Heart right ventricle (tissue), 16 donors: ENCODE measurements at regions not wholly inside any gene's neighbourhood (a gene's known extent, or its start where the extent isn't known, plus 50 kb on each side); places are given as distances from the start of the nearest gene placed in this dataset.

ENCODE experiments used
- ATAC-seq, 8 donors: fragments of 200-7000 bp; cut with Tn5 transposase; one replicate each; pipeline ENCODE4 v1.9.1; 2020; ENCODE audit warnings: mild to moderate bottlenecking in 8 of 8, moderate library complexity in 8 of 8, moderate number of reproducible peaks in 1 of 8
- DNase-seq, 2 donors: peaks; one replicate each; pipeline ENCODE4 v3.0.0-alpha.2; 2020
- H3K27ac ChIP-seq, 10 donors: fragments of 200-600 bp; sonication (generic) in 2 of 10; one replicate each; pipeline versions ENCODE4 v1.5.0 to v1.8.0; 2020 to 2022; ENCODE audit warnings: mild to moderate bottlenecking in 3 of 10
- H3K27me3 ChIP-seq, 7 donors: fragments of 200-600 bp; one replicate each; pipeline ENCODE4 v1.8.0; 2021 to 2022; ENCODE audit warnings: mild to moderate bottlenecking in 2 of 7
- H3K36me3 ChIP-seq, 9 donors: fragments of 200-600 bp; sonication (generic) in 1 of 9; one replicate each; pipeline versions ENCODE4 v1.5.0 to v1.8.0; 2020 to 2022; ENCODE audit warnings: mild to moderate bottlenecking in 2 of 9
- H3K4me1 ChIP-seq, 9 donors: fragments of 200-600 bp; sonication (generic) in 1 of 9; one replicate each; pipeline versions ENCODE4 v1.5.0 to v1.8.0; 2020 to 2022; ENCODE audit warnings: mild to moderate bottlenecking in 4 of 9
- H3K4me3 ChIP-seq, 10 donors: fragments of 200-600 bp; sonication (generic) in 2 of 10; one replicate each; pipeline versions ENCODE4 v1.5.0 to v1.8.0; 2020 to 2022; ENCODE audit warnings: mild to moderate bottlenecking in 7 of 10, moderate library complexity in 2 of 10
- H3K9me3 ChIP-seq, 11 donors: fragments of 200-600 bp in 10 of 11; sonication (generic) in 2 of 11; one replicate each; pipeline versions ENCODE4 v1.5.0 to v1.8.0; 2013 to 2022; ENCODE audit warnings: mild to moderate bottlenecking in 2 of 11, control low read depth in 1 of 11, moderate library complexity in 1 of 11
- WGBS, 2 donors: extraction: QIAGEN DNeasy Blood & Tissue Kit; methylation state at CpG; one replicate each; pipeline ENCODE4 v1.1.7; 2013; ENCODE audit warnings: inconsistent platforms in 1 of 2; 5-methylcytosine and 5-hydroxymethylcytosine counted together
- intact Hi-C, 10 donors: fragments of 100-400 bp; cut with DNase I; formaldehyde crosslinking; loops; one replicate each; pipeline versions ENCODE4 v1.11.1 to v1.14.2; 2022
- TF ChIP-seq, protein P1 (sequence below), 9 donors: fragments of 200-600 bp; sonication (generic) in 2 of 9; IDR thresholded peaks; one replicate each; pipeline versions ENCODE4 v1.5.0 to v1.8.0; 2021 to 2022; ENCODE audit warnings: antibody characterized with exemption in 9 of 9, mild to moderate bottlenecking in 5 of 9, moderate library complexity in 1 of 9
- donor health status: Arrhythmogenic right ventricular cardiomyopathy.
- donor health status: ischemic (EF 13 %, LVEDD 7.1; RV severe dilation, severe dysfunction).
- donor health status: healthy with polysubstance abuse.
- donor health status: DM: no; HTN: yes; CAD: no.
- donor health status: DM: no; HTN: no; CAD: no.
- donor health status: ischemic (EF 25% LVEDD 6.9; RV normal size, moderate dysfunction).
- donor health status: ischemic (EF 25% LVEDD 5.7; RV mildly dilated, moderate dysfunction).
- donor health status: healthy.
- donor health status: DM: yes; HTN: yes; CAD: no.
- donor health status: Ischemic cardiomyopathy.
- donor health status: ischemic (EF 35%, LVEDD 5.7; RV mildly dilated, moderate dysfunction).
- donor health status: nonischemic (EF 11% LVEDD 7.7; RV severe dilation, severe dysfunction).
- donor health status: DM: yes; HTN: yes; CAD: no.
- donor health status: PGD.
- donor health status: ischemic (EF 29% LVEDD 5.4; RV normal size, mild dysfunction).
- donor health status: nonischemic (EF 23%, LVEDD 6.1; RV moderate dilation, normal function).

DNA sequence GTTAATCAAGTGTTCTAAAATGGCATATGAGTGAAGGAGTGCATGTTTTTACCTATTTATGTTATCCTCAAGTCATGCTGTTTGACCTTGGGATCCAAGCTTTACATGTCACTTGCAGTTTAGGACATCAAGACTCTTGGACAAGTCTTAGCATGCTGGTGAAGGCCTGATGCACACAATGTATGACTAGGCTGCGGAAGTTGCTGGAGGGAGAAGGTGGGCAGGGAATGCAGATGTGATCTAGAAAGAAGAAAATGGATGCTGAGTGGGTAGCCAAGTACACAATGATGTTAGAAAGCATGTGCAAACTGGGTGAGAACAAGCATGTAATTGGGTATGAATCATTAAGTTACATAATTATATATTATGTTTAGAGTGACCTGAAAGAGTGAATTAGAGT, 301.8 kb downstream of the BRINP2 start:
- intact Hi-C loops: no loop called here
- Histone ChIP-seq H3K4me3 (no peak overlapping the region), H3K9me3 (no peaks in the 10 kb centered on the region), H3K4me1 (no peaks in the 10 kb centered on the region), H3K27me3 (peaks cover 0 to 23% (median 16%) of the 10 kb centered on the region in 7 donors), H3K27ac (no peak overlapping the region), H3K36me3 (no peaks in the 10 kb centered on the region)
- WGBS, 2 donors: 89 to 98% methylated on average over 1 of the region's 1 CpG
- TF ChIP-seq, protein P1, sequence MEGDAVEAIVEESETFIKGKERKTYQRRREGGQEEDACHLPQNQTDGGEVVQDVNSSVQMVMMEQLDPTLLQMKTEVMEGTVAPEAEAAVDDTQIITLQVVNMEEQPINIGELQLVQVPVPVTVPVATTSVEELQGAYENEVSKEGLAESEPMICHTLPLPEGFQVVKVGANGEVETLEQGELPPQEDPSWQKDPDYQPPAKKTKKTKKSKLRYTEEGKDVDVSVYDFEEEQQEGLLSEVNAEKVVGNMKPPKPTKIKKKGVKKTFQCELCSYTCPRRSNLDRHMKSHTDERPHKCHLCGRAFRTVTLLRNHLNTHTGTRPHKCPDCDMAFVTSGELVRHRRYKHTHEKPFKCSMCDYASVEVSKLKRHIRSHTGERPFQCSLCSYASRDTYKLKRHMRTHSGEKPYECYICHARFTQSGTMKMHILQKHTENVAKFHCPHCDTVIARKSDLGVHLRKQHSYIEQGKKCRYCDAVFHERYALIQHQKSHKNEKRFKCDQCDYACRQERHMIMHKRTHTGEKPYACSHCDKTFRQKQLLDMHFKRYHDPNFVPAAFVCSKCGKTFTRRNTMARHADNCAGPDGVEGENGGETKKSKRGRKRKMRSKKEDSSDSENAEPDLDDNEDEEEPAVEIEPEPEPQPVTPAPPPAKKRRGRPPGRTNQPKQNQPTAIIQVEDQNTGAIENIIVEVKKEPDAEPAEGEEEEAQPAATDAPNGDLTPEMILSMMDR (IDR thresholded peaks at IDR 0.05): no peak
- ATAC-seq (no peak), DNase-seq (no peak)

DNA sequence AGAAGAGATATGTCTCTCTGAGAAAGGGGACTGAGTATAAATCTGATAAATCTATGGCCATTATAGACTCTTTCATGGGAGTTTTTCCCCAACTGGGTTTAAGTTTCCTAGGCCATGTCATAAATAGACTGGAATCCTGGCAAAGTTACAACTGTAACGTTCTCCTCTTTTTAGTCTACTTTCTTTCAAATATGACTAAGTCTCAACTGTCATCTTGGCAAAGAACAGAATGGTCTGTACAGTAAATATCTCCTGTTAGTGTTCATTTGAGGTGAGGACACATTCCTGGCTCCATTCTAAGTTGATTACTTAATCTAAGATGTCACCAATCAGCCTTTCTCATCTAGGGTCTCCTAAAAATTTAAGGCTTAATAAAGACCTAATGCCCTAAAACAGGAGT, 300.5 kb downstream of the BRINP2 start:
- no peaks in the 10 kb centered on the region for H3K9me3 ChIP-seq
- intact Hi-C loops: no loop called here
- no peak for ATAC-seq
- no peaks in the 10 kb centered on the region for H3K4me1 ChIP-seq
- no peak overlapping the region for H3K4me3 ChIP-seq
- peaks cover 0 to 20% (median 14%) of the 10 kb centered on the region in 7 donors for H3K27me3 ChIP-seq
- H3K36me3 ChIP-seq: no peaks in the 10 kb centered on the region
- TF ChIP-seq, protein P1 (IDR thresholded peaks at IDR 0.05): no peak
- H3K27ac ChIP-seq: no peak overlapping the region
- 18% methylated on average over 1 of the region's 1 CpG for WGBS, 2 donors
- no peak for DNase-seq

DNA sequence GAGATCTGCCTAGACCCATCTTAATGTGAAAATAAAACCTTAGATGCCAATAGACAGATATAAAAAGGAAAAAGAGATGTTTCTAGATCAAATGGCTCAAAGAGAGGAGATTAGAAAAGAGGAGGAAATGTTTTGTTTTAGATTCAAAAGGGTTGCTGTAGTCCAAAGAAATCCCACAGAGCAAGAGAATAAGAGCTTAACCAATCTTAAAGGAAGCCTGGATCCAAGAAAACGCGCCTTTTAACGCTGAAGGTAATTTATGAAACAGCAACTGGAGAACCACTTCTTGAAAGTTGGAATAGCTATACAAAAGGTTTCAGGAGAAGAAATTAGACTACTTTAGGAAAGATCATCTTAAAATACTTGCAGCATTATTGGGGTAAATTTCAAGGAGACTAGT, 298.8 kb downstream of the BRINP2 start:
- H3K4me1 ChIP-seq: no peaks in the 10 kb centered on the region
- DNase-seq (no peak), ATAC-seq (no peak)
- no peak overlapping the region for H3K27ac ChIP-seq
- no peaks in the 10 kb centered on the region for H3K36me3 ChIP-seq
- WGBS, 2 donors: 94 to 95% methylated on average over 3 of the region's 3 CpGs
- TF ChIP-seq, protein P1 (IDR thresholded peaks at IDR 0.05): no peak
- intact Hi-C loops: no loop called here
- H3K27me3 ChIP-seq: peaks cover 0 to 26% (median 8%) of the 10 kb centered on the region in 7 donors
- H3K9me3 ChIP-seq: no peaks in the 10 kb centered on the region
- H3K4me3 ChIP-seq: no peak overlapping the region

DNA sequence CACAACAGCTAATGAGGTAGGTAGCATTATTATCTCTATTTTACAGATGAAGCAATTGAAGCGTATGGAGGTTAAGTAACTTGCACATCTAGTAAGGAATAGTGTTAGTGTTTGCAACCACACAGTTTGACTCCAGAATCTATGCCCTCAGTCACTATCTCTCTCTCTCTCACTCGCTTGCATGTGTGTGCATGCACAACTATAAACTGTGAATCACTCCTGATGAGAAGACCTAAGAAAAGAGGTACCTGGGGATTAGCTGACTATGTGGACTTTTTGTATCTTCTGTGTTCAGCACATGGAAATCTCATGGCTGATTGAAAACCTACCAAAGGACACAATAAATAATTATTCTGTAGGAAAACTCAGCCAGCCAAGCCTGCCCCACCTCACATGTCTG, 295.5 kb downstream of the BRINP2 start:
- H3K27ac ChIP-seq: no peak overlapping the region
- peaks cover 0 to 40% (median 20%) of the 10 kb centered on the region in 7 donors for H3K27me3 ChIP-seq
- 75 to 87% methylated on average over 2 of the region's 2 CpGs for WGBS, 2 donors
- ATAC-seq: no peak
- intact Hi-C loops: no loop called here
- H3K36me3 ChIP-seq: no peaks in the 10 kb centered on the region
- TF ChIP-seq, protein P1 (IDR thresholded peaks at IDR 0.05): no peak
- H3K4me1 ChIP-seq: no peaks in the 10 kb centered on the region
- H3K9me3 ChIP-seq: peaks cover 0 to 4% (median 0%) of the 10 kb centered on the region in 11 donors
- no peak for DNase-seq
- no peak overlapping the region for H3K4me3 ChIP-seq
